ENCODE measurements at regions not wholly inside any gene's neighbourhood (a gene's known extent, or its start where the extent isn't known, plus 50 kb on each side); places are given as distances from the start of the nearest gene placed in this dataset.

GRCh38 chr4:13765539-13765938 is 138.0 kb upstream of the BOD1L1 start:
- no peak for TF ChIP-seq CTCF (IDR thresholded peaks at IDR 0.05)
- TF ChIP-seq POLR2AphosphoS5 (IDR thresholded peaks at IDR 0.05; ENCODE audit: insufficient read depth in 1 of 2, low read depth in 1 of 2) = no peak

Measured in vagina (tissue), 2 donors.